B cell (primary cell): ENCODE measurements at regions not wholly inside any gene's neighbourhood (a gene's known extent, or its start where the extent isn't known, plus 50 kb on each side); places are given as distances from the start of the nearest gene placed in this dataset.

Source experiments
- ATAC-seq: fragments of 200-7000 bp; cut with Tn5 transposase; one replicate; pipeline ENCODE4 v1.10.0; 2021; ENCODE audit warnings: low read depth, mild to moderate bottlenecking, moderate number of reproducible peaks, moderate library complexity
- CTCF ChIA-PET: fragments of 350-600 bp; sonication (Branson Sonifier 250); formaldehyde crosslinking; loops from one replicate; lab custom pipeline; 2021; ENCODE audit warnings: antibody characterized with exemption, inconsistent platforms; lab: Charles Lee
- POLR2A ChIA-PET: fragments of 350-600 bp; sonication (Branson Sonifier 250); formaldehyde crosslinking; loops from one replicate; lab custom pipeline; 2021; ENCODE audit warnings: antibody characterized with exemption; lab: Charles Lee
- DNase-seq: peaks from one replicate; pipeline ENCODE4 v3.0.0; 2013
- H2AFZ ChIP-seq: 2 replicates; pipeline ENCODE4 v1.6.1; 2012; ENCODE audit warnings: mild to moderate bottlenecking, low read depth, low read length; ENCODE audit not compliant: insufficient read depth, poor library complexity, severe bottlenecking
- H3K27ac ChIP-seq, 2 donors: 1 replicate in 1 of 2; 2 replicates in 1 of 2; pipeline ENCODE4 v1.5.1; 2012 to 2013; ENCODE audit warnings: low read length in 2 of 2, mild to moderate bottlenecking in 2 of 2, moderate library complexity in 1 of 2
- H3K27me3 ChIP-seq, 4 experiments: fragments of 200-600 bp in 1 of 4; sonication (generic) in 1 of 4; replicated peaks in 1 of 4; 1 replicate in 2 of 4; 2 replicates in 2 of 4; pipeline versions ENCODE4 v1.6.1 to v1.7.0; 2013 to 2016; ENCODE audit warnings: low read length in 3 of 4, mild to moderate bottlenecking in 2 of 4, mixed read lengths in 1 of 4, moderate library complexity in 1 of 4; ENCODE audit not compliant: insufficient read depth in 4 of 4, control insufficient read depth in 3 of 4; ENCODE audit errors: control extremely low read depth in 1 of 4
- H3K36me3 ChIP-seq, 2 experiments: replicated peaks in 1 of 2; 1 replicate in 1 of 2; 2 replicates in 1 of 2; pipeline versions ENCODE4 v1.6.1 to v1.7.1; 2013; ENCODE audit warnings: low read length in 1 of 2; ENCODE audit not compliant: insufficient read depth in 2 of 2, control insufficient read depth in 1 of 2; ENCODE audit errors: control extremely low read depth in 1 of 2, extremely low read depth in 1 of 2
- H3K4me1 ChIP-seq, 2 donors: fragments of 200-600 bp in 1 of 2; sonication (generic) in 1 of 2; 1 replicate in 1 of 2; 2 replicates in 1 of 2; pipeline versions ENCODE4 v1.5.1 to v1.6.1; 2013 to 2017; ENCODE audit warnings: low read length in 2 of 2; ENCODE audit not compliant: control insufficient read depth in 2 of 2, insufficient read depth in 2 of 2
- H3K4me2 ChIP-seq: replicated peaks from 2 replicates; pipeline ENCODE3; 2012; ENCODE audit warnings: mild to moderate bottlenecking, low read depth, low read length; ENCODE audit not compliant: poor library complexity, severe bottlenecking
- H3K4me3 ChIP-seq, 5 experiments: fragments of 200-600 bp in 1 of 5; sonication (generic) in 1 of 5; 1 replicate in 3 of 5; 2 replicates in 2 of 5; pipeline versions ENCODE4 v1.5.1 to v1.7.0; 2011 to 2016; ENCODE audit warnings: low read length in 4 of 5, mild to moderate bottlenecking in 4 of 5, low read depth in 2 of 5, control low read depth in 1 of 5, moderate library complexity in 1 of 5; ENCODE audit not compliant: insufficient read depth in 1 of 5; ENCODE audit errors: control extremely low read depth in 1 of 5, extremely low read depth in 1 of 5
- H3K79me2 ChIP-seq: fragments of 200-600 bp; sonication (generic); one replicate; pipeline ENCODE4 v1.6.0; 2016; ENCODE audit warnings: low read length; ENCODE audit not compliant: control insufficient read depth, insufficient read depth
- H3K9ac ChIP-seq: fragments of 200-600 bp; sonication (generic); 2 replicates; pipeline ENCODE4 v1.6.1; 2017; ENCODE audit warnings: mild to moderate bottlenecking, low read length, moderate library complexity
- H3K9me3 ChIP-seq, 3 donors: one replicate each; pipeline versions ENCODE4 v1.6.1 to v1.7.1; 2013; ENCODE audit warnings: low read length in 2 of 3; ENCODE audit not compliant: control insufficient read depth in 2 of 3, insufficient read depth in 1 of 3; ENCODE audit errors: control extremely low read depth in 1 of 3
- H4K20me1 ChIP-seq: 2 replicates; pipeline ENCODE4 v1.6.0; 2012; ENCODE audit warnings: mild to moderate bottlenecking, low read length; ENCODE audit not compliant: insufficient read depth, control insufficient read depth, poor library complexity, severe bottlenecking
- H3K27ac Mint-ChIP-seq: one replicate; pipeline ENCODE4 v1.8.0; 2021; ENCODE audit warnings: mixed read lengths
- H3K27me3 Mint-ChIP-seq: one replicate; pipeline ENCODE4 v1.8.0; 2021; ENCODE audit warnings: mixed read lengths
- H3K4me1 Mint-ChIP-seq: one replicate; pipeline ENCODE4 v1.8.0; 2021; ENCODE audit warnings: mixed read lengths
- H3K4me3 Mint-ChIP-seq: one replicate; pipeline ENCODE4 v1.8.0; 2021; ENCODE audit warnings: mixed read lengths
- H3K9me3 Mint-ChIP-seq: one replicate; pipeline ENCODE4 v1.8.0; 2022; ENCODE audit warnings: mixed read lengths; ENCODE audit not compliant: insufficient read depth
- EZH2 ChIP-seq: IDR thresholded peaks from 2 replicates; pipeline ENCODE4 v1.6.1; 2012; ENCODE audit warnings: borderline replicate concordance, low read depth, mild to moderate bottlenecking, moderate library complexity, low read length; ENCODE audit not compliant: insufficient read depth, poor library complexity, severe bottlenecking
- WGBS: methylation state at CpG from one replicate; pipeline ENCODE4 v1.1.5; 2013; ENCODE audit warnings: missing lambda C conversion rate; ENCODE audit not compliant: insufficient coverage; 5-methylcytosine and 5-hydroxymethylcytosine counted together
- intact Hi-C: fragments of 100-400 bp; cut with micrococcal nuclease; formaldehyde crosslinking; loops from one replicate; pipeline ENCODE4 v1.10.0; 2022
- TF ChIP-seq, protein P1 (sequence below): fragments of 200-600 bp; IDR thresholded peaks from one replicate; pipeline ENCODE4 v1.8.0; 2022; ENCODE audit warnings: antibody characterized with exemption, mild to moderate bottlenecking

DNA sequence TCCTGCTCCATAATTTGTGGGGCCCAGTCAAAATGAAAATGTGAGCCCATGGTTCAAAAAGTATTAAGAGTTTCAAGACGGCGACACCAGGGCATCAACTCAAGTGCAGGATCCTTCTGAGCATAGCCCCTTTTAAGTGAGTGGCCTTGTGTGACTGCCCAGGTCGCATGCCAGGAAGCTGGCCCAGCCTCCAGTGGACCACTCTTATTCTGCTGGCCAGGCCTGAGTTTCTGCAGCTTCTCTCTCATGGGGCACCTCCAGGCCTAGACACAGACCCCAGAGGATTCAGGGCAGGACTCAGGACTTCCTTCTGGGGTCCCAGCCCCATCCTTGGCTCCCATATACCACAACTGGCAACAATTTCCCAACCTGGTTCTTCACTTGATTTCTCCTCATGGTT is 83.5 kb upstream of the HAAO start:
- ATAC-seq = no peak

DNA sequence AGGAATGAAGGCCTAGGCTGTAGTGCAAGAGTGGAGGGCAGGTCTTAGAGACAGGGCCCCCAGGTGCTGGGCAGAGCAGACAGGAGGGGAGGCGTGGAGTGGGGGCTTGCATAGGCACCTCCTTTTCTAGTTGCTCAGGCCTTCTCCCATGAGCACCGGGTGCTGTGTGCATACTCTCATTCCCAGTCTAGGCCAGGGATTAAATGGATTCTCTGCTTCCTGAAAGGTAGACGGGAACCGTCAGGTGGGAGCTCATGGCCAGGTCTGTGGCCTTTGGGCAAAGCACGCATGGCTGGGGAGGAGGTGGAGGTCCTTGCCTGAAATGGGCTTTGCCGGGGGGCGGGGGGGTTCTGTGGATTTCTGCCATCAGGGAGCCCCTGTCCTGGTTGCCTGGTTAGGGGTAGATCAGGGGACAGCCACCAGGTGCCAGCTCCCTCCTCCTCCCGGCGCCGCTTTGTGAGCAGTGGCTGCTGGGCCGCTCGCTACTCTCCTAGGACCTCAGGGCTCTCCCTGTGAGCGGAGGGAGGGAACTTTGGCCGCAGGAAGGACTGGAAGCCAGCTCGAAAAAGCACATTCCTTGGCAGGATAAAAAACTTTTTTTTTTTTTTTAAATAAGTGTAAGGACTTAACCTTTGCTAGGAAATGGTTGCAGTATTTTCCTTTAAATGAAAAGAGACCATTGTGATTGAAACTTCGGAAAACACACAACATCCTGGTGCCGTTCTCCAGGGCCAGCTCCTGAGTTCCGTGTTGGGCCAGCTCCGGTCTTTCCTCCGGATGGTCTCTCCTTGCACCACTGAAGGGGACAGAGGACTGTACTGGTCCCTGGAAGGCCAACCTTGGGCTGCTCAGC is 82.8 kb upstream of the HAAO start:
- H3K27ac Mint-ChIP-seq = no peak overlapping the region
- POLR2A ChIA-PET = no interaction called here
- no peak overlapping the region for H3K4me3 ChIP-seq
- H2AFZ ChIP-seq = no peak overlapping the region
- peaks cover 3% of the 10 kb centered on the region for H3K4me1 Mint-ChIP-seq
- H3K9ac ChIP-seq = no peak overlapping the region
- no peaks in the 10 kb centered on the region for H4K20me1 ChIP-seq
- no peaks in the 10 kb centered on the region for H3K9me3 ChIP-seq
- H3K27ac ChIP-seq = no peak overlapping the region
- TF ChIP-seq, protein P1, sequence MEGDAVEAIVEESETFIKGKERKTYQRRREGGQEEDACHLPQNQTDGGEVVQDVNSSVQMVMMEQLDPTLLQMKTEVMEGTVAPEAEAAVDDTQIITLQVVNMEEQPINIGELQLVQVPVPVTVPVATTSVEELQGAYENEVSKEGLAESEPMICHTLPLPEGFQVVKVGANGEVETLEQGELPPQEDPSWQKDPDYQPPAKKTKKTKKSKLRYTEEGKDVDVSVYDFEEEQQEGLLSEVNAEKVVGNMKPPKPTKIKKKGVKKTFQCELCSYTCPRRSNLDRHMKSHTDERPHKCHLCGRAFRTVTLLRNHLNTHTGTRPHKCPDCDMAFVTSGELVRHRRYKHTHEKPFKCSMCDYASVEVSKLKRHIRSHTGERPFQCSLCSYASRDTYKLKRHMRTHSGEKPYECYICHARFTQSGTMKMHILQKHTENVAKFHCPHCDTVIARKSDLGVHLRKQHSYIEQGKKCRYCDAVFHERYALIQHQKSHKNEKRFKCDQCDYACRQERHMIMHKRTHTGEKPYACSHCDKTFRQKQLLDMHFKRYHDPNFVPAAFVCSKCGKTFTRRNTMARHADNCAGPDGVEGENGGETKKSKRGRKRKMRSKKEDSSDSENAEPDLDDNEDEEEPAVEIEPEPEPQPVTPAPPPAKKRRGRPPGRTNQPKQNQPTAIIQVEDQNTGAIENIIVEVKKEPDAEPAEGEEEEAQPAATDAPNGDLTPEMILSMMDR = no peak
- no peak for TF ChIP-seq EZH2
- no peaks in the 10 kb centered on the region for H3K79me2 ChIP-seq
- no peak overlapping the region for H3K4me3 Mint-ChIP-seq
- H3K9me3 Mint-ChIP-seq = no peaks in the 10 kb centered on the region
- no peaks in the 10 kb centered on the region for H3K4me1 ChIP-seq
- H3K36me3 ChIP-seq = no peaks in the 10 kb centered on the region
- H3K27me3 ChIP-seq = no peaks in the 10 kb centered on the region
- no peaks in the 10 kb centered on the region for H3K27me3 Mint-ChIP-seq
- CTCF ChIA-PET = interaction anchor here (1.0 kb wide), 1 partner anchor 11 kb away, joined by 3 read pairs; no protein-coding TSS in a partner anchor
- intact Hi-C loops = no loop called here
- no peak overlapping the region for H3K4me2 ChIP-seq
- DNase-seq (no peak), ATAC-seq (no peak)
- WGBS = 85% methylated on average over 16 of the region's 20 CpGs

More for the DNA sequence above, 83.5 kb upstream of the HAAO start:
- Mint-ChIP-seq H3K4me3 (no peak overlapping the region), H3K4me1 (peaks cover 3% of the 10 kb centered on the region), H3K27me3 (no peaks in the 10 kb centered on the region), H3K27ac (no peak overlapping the region), H3K9me3 (no peaks in the 10 kb centered on the region)
- no peak overlapping the region for H2AFZ ChIP-seq
- H3K27ac ChIP-seq = no peak overlapping the region
- no peaks in the 10 kb centered on the region for H3K79me2 ChIP-seq
- H3K27me3 ChIP-seq = no peaks in the 10 kb centered on the region
- no peak overlapping the region for H3K4me2 ChIP-seq
- DNase-seq = no peak
- no peaks in the 10 kb centered on the region for H4K20me1 ChIP-seq
- WGBS = 61% methylated on average over 3 of the region's 3 CpGs
- TF ChIP-seq, protein P1 = no peak
- no peak for TF ChIP-seq EZH2
- ChIA-PET CTCF (interaction anchor here (1.0 kb wide), 1 partner anchor 12 kb away, joined by 3 read pairs; no protein-coding TSS in a partner anchor), POLR2A (no interaction called here)
- H3K9ac ChIP-seq = no peak overlapping the region
- H3K9me3 ChIP-seq = no peaks in the 10 kb centered on the region
- intact Hi-C loops = no loop called here
- no peak overlapping the region for H3K4me3 ChIP-seq
- H3K4me1 ChIP-seq = no peaks in the 10 kb centered on the region
- no peaks in the 10 kb centered on the region for H3K36me3 ChIP-seq
